Gastroesophageal sphincter (tissue), 3 donors: ENCODE measurements at regions not wholly inside any gene's neighbourhood (a gene's known extent, or its start where the extent isn't known, plus 50 kb on each side); places are given as distances from the start of the nearest gene placed in this dataset.

Experiments
- CTCF ChIP-seq, 4 experiments: fragments of 200-600 bp in 2 of 4; fragments of 450-650 bp in 2 of 4; sonication (generic) in 1 of 4; IDR thresholded peaks; one replicate each; pipeline ENCODE4 v1.5.1; 2017 to 2019; ENCODE audit warnings: antibody characterized with exemption in 4 of 4, mild to moderate bottlenecking in 2 of 4, moderate library complexity in 2 of 4
- EP300 ChIP-seq: sonication (generic); formaldehyde crosslinking; IDR thresholded peaks from one replicate; pipeline ENCODE4 v1.6.1; 2017; ENCODE audit warnings: antibody characterized with exemption, mild to moderate bottlenecking

- TF ChIP-seq EP300 (no peak), CTCF (IDR thresholded peaks at IDR 0.05) (no peak)
Observed at GRCh38 chr7:16004702-16005101, 318.2 kb upstream of the MEOX2 start.
